ENCODE measurements at regions not wholly inside any gene's neighbourhood (a gene's known extent, or its start where the extent isn't known, plus 50 kb on each side); places are given as distances from the start of the nearest gene placed in this dataset.

- Histone ChIP-seq H3K36me3 (replicated peaks) (no peaks in the 10 kb centered on the region), H3K27ac (no peak overlapping the region), H3K4me3 (ENCODE audit: low read depth, low read length) (peak overlapping the region; percentile 59), H3K27me3 (replicated peaks) (no peaks in the 10 kb centered on the region)
- TF ChIP-seq CTCF (IDR thresholded peaks at IDR 0.05; ENCODE audit: low read depth, low read length, missing control alignments): peak; percentile 94
- in situ Hi-C loops (cut with HindIII; ENCODE audit: low pct_ligation_motif_present, low sequenced_read_pairs): no loop called here
- DNase-seq: peak; percentile 62
These were observed 60.8 kb upstream of the MAP3K4 start for GRCh38 chr6:160930547-160931377.

GRCh38 chr6:160931378-160932310 is 59.9 kb upstream of the MAP3K4 start:
- no peak overlapping the region for H3K27ac ChIP-seq
- DNase-seq: no peak
- no peak for TF ChIP-seq CTCF (IDR thresholded peaks at IDR 0.05; ENCODE audit: low read depth, low read length, missing control alignments)
- H3K4me3 ChIP-seq (ENCODE audit: low read depth, low read length): peak overlapping the region; percentile 59
- no peaks in the 10 kb centered on the region for H3K27me3 ChIP-seq (replicated peaks)
- in situ Hi-C loops (cut with HindIII; ENCODE audit: low pct_ligation_motif_present, low sequenced_read_pairs): no loop called here
- no peaks in the 10 kb centered on the region for H3K36me3 ChIP-seq (replicated peaks)

GRCh38 chr6:160933256-160933655 is 58.3 kb upstream of the MAP3K4 start:
- Histone ChIP-seq H3K4me3 (ENCODE audit: low read depth, low read length) (no peak overlapping the region), H3K27me3 (replicated peaks) (no peaks in the 10 kb centered on the region), H3K36me3 (replicated peaks) (no peaks in the 10 kb centered on the region), H3K27ac (no peak overlapping the region)
- TF ChIP-seq CTCF (IDR thresholded peaks at IDR 0.05; ENCODE audit: low read depth, low read length, missing control alignments): peak; percentile 53
- DNase-seq: no peak
- in situ Hi-C loops (cut with HindIII; ENCODE audit: low pct_ligation_motif_present, low sequenced_read_pairs): no loop called here

GRCh38 chr6:160934157-160934556 is 57.4 kb upstream of the MAP3K4 start:
- no peak overlapping the region for H3K27ac ChIP-seq
- DNase-seq: no peak
- no peaks in the 10 kb centered on the region for H3K27me3 ChIP-seq (replicated peaks)
- H3K4me3 ChIP-seq (ENCODE audit: low read depth, low read length): no peak overlapping the region
- no peaks in the 10 kb centered on the region for H3K36me3 ChIP-seq (replicated peaks)
- TF ChIP-seq CTCF (IDR thresholded peaks at IDR 0.05; ENCODE audit: low read depth, low read length, missing control alignments): no peak
- in situ Hi-C loops (cut with HindIII; ENCODE audit: low pct_ligation_motif_present, low sequenced_read_pairs): no loop called here

- Histone ChIP-seq H3K36me3 (replicated peaks) (no peaks in the 10 kb centered on the region), H3K27me3 (replicated peaks) (no peaks in the 10 kb centered on the region), H3K4me3 (ENCODE audit: low read depth, low read length) (no peak overlapping the region), H3K27ac (no peak overlapping the region)
- TF ChIP-seq CTCF (IDR thresholded peaks at IDR 0.05; ENCODE audit: low read depth, low read length, missing control alignments): no peak
- in situ Hi-C loops (cut with HindIII; ENCODE audit: low pct_ligation_motif_present, low sequenced_read_pairs): no loop called here
- DNase-seq: no peak
These were observed 51.4 kb upstream of the MAP3K4 start for GRCh38 chr6:160940197-160940596.
